ENCODE measurements at regions not wholly inside any gene's neighbourhood (a gene's known extent, or its start where the extent isn't known, plus 50 kb on each side); places are given as distances from the start of the nearest gene placed in this dataset.

GRCh38 chr3:21825684-21826083, 74.7 kb upstream of the ZNF385D start:
- TF ChIP-seq SMC3 (IDR thresholded peaks at IDR 0.05): no peak
- no peak for TF ChIP-seq ZFP36 (IDR thresholded peaks at IDR 0.05; ENCODE audit: borderline replicate concordance, partially characterized antibody)
- no peak for TF ChIP-seq BHLHE40 (IDR thresholded peaks at IDR 0.05; ENCODE audit: low read depth, low read length)
